ENCODE measurements at regions not wholly inside any gene's neighbourhood (a gene's known extent, or its start where the extent isn't known, plus 50 kb on each side); places are given as distances from the start of the nearest gene placed in this dataset.

DNA sequence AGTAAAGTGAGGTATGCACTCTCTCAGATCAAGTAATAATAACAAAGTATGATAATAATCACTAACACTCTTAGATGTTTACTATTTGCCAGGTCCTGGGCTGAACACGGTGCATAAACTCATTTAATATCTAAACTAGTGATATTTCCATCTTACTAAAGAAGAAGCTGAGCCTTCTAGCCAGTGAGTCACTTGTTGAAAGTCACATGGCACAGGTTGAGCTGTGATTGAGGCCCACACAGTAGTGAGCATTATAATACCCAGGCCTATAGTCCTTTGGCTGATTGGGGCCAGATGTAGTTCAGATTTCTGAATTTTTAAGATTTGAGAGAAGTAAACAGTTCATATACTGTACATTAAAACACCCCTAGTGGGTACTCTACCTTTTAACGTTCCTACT lies 93.2 kb upstream of the CCDC80 start:
- H4K20me1 ChIP-seq (ENCODE audit: low read depth, low read length) = no peaks in the 10 kb centered on the region
- no peak overlapping the region for H3K4me2 ChIP-seq (ENCODE audit: low read depth, low read length, poor library complexity, severe bottlenecking)
- no peaks in the 10 kb centered on the region for H3F3A ChIP-seq (ENCODE audit: insufficient read depth)
- H3K79me2 ChIP-seq (ENCODE audit: insufficient read depth, low read length) = no peaks in the 10 kb centered on the region
- no peak overlapping the region for H3K4me3 ChIP-seq (ENCODE audit: insufficient read depth, low read length, poor library complexity, severe bottlenecking)
- no peaks in the 10 kb centered on the region for H3K36me3 ChIP-seq (ENCODE audit: low read length)
- TF ChIP-seq, protein P1, sequence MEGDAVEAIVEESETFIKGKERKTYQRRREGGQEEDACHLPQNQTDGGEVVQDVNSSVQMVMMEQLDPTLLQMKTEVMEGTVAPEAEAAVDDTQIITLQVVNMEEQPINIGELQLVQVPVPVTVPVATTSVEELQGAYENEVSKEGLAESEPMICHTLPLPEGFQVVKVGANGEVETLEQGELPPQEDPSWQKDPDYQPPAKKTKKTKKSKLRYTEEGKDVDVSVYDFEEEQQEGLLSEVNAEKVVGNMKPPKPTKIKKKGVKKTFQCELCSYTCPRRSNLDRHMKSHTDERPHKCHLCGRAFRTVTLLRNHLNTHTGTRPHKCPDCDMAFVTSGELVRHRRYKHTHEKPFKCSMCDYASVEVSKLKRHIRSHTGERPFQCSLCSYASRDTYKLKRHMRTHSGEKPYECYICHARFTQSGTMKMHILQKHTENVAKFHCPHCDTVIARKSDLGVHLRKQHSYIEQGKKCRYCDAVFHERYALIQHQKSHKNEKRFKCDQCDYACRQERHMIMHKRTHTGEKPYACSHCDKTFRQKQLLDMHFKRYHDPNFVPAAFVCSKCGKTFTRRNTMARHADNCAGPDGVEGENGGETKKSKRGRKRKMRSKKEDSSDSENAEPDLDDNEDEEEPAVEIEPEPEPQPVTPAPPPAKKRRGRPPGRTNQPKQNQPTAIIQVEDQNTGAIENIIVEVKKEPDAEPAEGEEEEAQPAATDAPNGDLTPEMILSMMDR (IDR thresholded peaks at IDR 0.05; ENCODE audit: insufficient read depth, low read length, poor library complexity, severe bottlenecking) = no peak
- no peak for TF ChIP-seq EZH2phosphoT487 (conservative IDR thresholded peaks at IDR 0.05; ENCODE audit: low read length)
- no peak overlapping the region for H3K27ac ChIP-seq (ENCODE audit: low read depth, low read length)
- no peak overlapping the region for H3K9ac ChIP-seq (ENCODE audit: low read length)
- H3K27me3 ChIP-seq (ENCODE audit: low read length) = no peaks in the 10 kb centered on the region
- H2AFZ ChIP-seq (ENCODE audit: low read depth, low read length, severe bottlenecking) = no peak overlapping the region
- H3K9me2 ChIP-seq (replicated peaks; ENCODE audit: insufficient read depth, low read length) = no peaks in the 10 kb centered on the region
- H3K9me3 ChIP-seq (ENCODE audit: insufficient read depth, low read length) = no peaks in the 10 kb centered on the region

DNA sequence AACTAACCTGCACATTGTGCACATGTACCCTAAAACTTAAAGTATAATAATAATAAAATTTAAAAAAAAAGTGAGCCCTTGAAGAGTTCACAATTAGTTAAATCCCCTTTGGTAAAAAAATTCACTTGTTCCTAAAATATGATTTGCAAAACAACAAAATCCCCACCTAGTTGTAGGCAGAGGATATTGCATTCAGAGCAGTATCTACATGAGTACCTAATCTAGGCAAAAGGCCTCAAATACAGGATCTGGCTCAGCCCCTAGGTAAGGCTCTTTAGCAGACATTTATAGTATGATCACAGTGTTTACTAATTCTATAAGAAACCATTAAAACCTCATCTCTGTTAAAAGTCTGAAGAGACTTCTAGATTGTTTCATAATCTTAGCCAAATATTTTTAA lies 89.3 kb upstream of the CCDC80 start:
- H3K27ac ChIP-seq (ENCODE audit: low read depth, low read length) = no peak overlapping the region
- no peak overlapping the region for H3K4me2 ChIP-seq (ENCODE audit: low read depth, low read length, poor library complexity, severe bottlenecking)
- TF ChIP-seq, protein P1 (IDR thresholded peaks at IDR 0.05; ENCODE audit: insufficient read depth, low read length, poor library complexity, severe bottlenecking) = no peak
- TF ChIP-seq EZH2phosphoT487 (conservative IDR thresholded peaks at IDR 0.05; ENCODE audit: low read length) = no peak

DNA sequence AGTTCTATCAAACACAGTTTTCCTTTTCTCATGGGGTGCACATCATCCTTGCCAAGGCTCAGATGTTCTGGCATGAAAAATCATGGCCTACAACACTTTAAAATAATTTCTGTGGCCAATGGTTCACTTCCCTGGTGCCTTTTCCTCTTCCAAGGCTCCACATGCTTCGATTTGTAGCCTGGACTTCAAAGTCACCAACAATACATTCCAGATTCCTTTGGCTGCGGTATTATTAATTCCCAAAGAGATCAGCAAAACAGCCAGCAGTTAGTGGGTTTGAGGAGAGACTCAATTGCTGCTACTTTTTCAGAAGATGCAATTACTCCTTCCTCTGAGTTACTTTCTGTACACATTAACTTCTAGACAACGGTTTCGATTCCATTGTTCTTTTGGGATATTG lies 80.3 kb upstream of the CCDC80 start:
- Histone ChIP-seq H3K27me3 (ENCODE audit: low read length) (no peaks in the 10 kb centered on the region), H3K4me3 (ENCODE audit: insufficient read depth, low read length, poor library complexity, severe bottlenecking) (no peak overlapping the region), H3K9ac (ENCODE audit: low read length) (no peak overlapping the region), H3K9me2 (replicated peaks; ENCODE audit: insufficient read depth, low read length) (no peaks in the 10 kb centered on the region), H2AFZ (ENCODE audit: low read depth, low read length, severe bottlenecking) (no peak overlapping the region), H4K20me1 (ENCODE audit: low read depth, low read length) (no peaks in the 10 kb centered on the region), H3K9me3 (ENCODE audit: insufficient read depth, low read length) (no peaks in the 10 kb centered on the region), H3K79me2 (ENCODE audit: insufficient read depth, low read length) (no peaks in the 10 kb centered on the region), H3K27ac (ENCODE audit: low read depth, low read length) (no peak overlapping the region), H3K4me2 (ENCODE audit: low read depth, low read length, poor library complexity, severe bottlenecking) (no peak overlapping the region), H3F3A (ENCODE audit: insufficient read depth) (no peaks in the 10 kb centered on the region), H3K36me3 (ENCODE audit: low read length) (no peaks in the 10 kb centered on the region)
- no peak for TF ChIP-seq EZH2phosphoT487 (conservative IDR thresholded peaks at IDR 0.05; ENCODE audit: low read length)
- TF ChIP-seq, protein P1 (IDR thresholded peaks at IDR 0.05; ENCODE audit: insufficient read depth, low read length, poor library complexity, severe bottlenecking) = no peak

More for the DNA sequence above, 89.3 kb upstream of the CCDC80 start:
- H3K36me3 ChIP-seq (ENCODE audit: low read length) = no peaks in the 10 kb centered on the region
- no peak overlapping the region for H3K9ac ChIP-seq (ENCODE audit: low read length)
- H3K79me2 ChIP-seq (ENCODE audit: insufficient read depth, low read length) = no peaks in the 10 kb centered on the region
- H3K9me2 ChIP-seq (replicated peaks; ENCODE audit: insufficient read depth, low read length) = no peaks in the 10 kb centered on the region
- no peaks in the 10 kb centered on the region for H3K9me3 ChIP-seq (ENCODE audit: insufficient read depth, low read length)
- H3F3A ChIP-seq (ENCODE audit: insufficient read depth) = no peaks in the 10 kb centered on the region
- no peak overlapping the region for H3K4me3 ChIP-seq (ENCODE audit: insufficient read depth, low read length, poor library complexity, severe bottlenecking)
- H3K27me3 ChIP-seq (ENCODE audit: low read length) = no peaks in the 10 kb centered on the region
- H2AFZ ChIP-seq (ENCODE audit: low read depth, low read length, severe bottlenecking) = no peak overlapping the region
- no peaks in the 10 kb centered on the region for H4K20me1 ChIP-seq (ENCODE audit: low read depth, low read length)

Data from SU-DHL-6 (cell line).